SK-N-SH (cell line): ENCODE measurements at regions not wholly inside any gene's neighbourhood (a gene's known extent, or its start where the extent isn't known, plus 50 kb on each side); places are given as distances from the start of the nearest gene placed in this dataset.

Source experiments
- CTCF ChIA-PET: fragments of 300-600, 350-600 bp; formaldehyde crosslinking; extraction: SDS; loops from one replicate; lab custom pipeline; 2021; lab: Yijun Ruan, JAX
- POLR2A ChIA-PET: fragments of 350-600 bp; sonication (Branson Sonifier 250); formaldehyde crosslinking; extraction: SDS; loops from one replicate; lab custom pipeline; 2020; ENCODE audit warnings: antibody characterized with exemption, inconsistent platforms; lab: Yijun Ruan, JAX
- DNase-seq: peaks from one replicate; pipeline ENCODE4 v3.0.0; 2012
- H2AFZ ChIP-seq: fragments of 200-600 bp; sonication (generic); 2 replicates; pipeline ENCODE4 v1.8.1; 2016; ENCODE audit warnings: antibody characterized with exemption, mild to moderate bottlenecking, low read depth
- H3F3A ChIP-seq: fragments of 200-600 bp; sonication (generic); replicated peaks from 2 replicates; pipeline ENCODE3; 2016; ENCODE audit warnings: antibody characterized with exemption, mild to moderate bottlenecking; ENCODE audit not compliant: insufficient read depth
- H3K27ac ChIP-seq, 2 experiments: fragments of 200-500 bp in 1 of 2; fragments of 200-600 bp in 1 of 2; sonication (Bioruptor generic) in 1 of 2; sonication (generic), shearing (Covaris generic) in 1 of 2; 2 replicates each; pipeline versions ENCODE4 v1.5.1 to v1.6.1; 2014 to 2016; ENCODE audit warnings: low read depth in 2 of 2, inconsistent platforms in 1 of 2, low read length in 1 of 2, mild to moderate bottlenecking in 1 of 2, mixed read lengths in 1 of 2
- H3K27me3 ChIP-seq: fragments of 200-600 bp; sonication (generic), shearing (Covaris generic); 2 replicates; pipeline ENCODE4 v1.6.1; 2016; ENCODE audit warnings: mixed run types; ENCODE audit not compliant: insufficient read depth
- H3K36me3 ChIP-seq, 2 experiments: fragments of 200-500 bp in 1 of 2; fragments of 200-600 bp in 1 of 2; sonication (Bioruptor generic) in 1 of 2; sonication (generic) in 1 of 2; replicated peaks in 1 of 2; 2 replicates each; pipeline versions ENCODE3 to v1.5.1; 2014 to 2016; ENCODE audit warnings: low read length in 1 of 2, mild to moderate bottlenecking in 1 of 2; ENCODE audit not compliant: insufficient read depth in 2 of 2, control insufficient read depth in 1 of 2
- H3K4me1 ChIP-seq, 2 experiments: fragments of 200-500 bp in 1 of 2; fragments of 200-600 bp in 1 of 2; sonication (Bioruptor generic) in 1 of 2; sonication (generic), shearing (Covaris generic) in 1 of 2; 2 replicates each; pipeline versions ENCODE4 v1.5.1 to v1.6.1; 2014 to 2016; ENCODE audit warnings: low read depth in 1 of 2, low read length in 1 of 2, mixed run types in 1 of 2; ENCODE audit not compliant: insufficient read depth in 2 of 2, control insufficient read depth in 1 of 2
- H3K4me2 ChIP-seq: fragments of 200-600 bp; sonication (generic), shearing (Covaris generic); 2 replicates; pipeline ENCODE4 v1.6.1; 2017; ENCODE audit warnings: mixed run types
- H3K4me3 ChIP-seq, 2 experiments: fragments of 200-500 bp in 1 of 2; fragments of 200-600 bp in 1 of 2; sonication (Bioruptor generic) in 1 of 2; sonication (generic), shearing (Covaris generic) in 1 of 2; 2 replicates each; pipeline versions ENCODE4 v1.5.1 to v1.8.1; 2014 to 2016; ENCODE audit warnings: low read depth in 2 of 2, inconsistent platforms in 1 of 2, low read length in 1 of 2, mild to moderate bottlenecking in 1 of 2, mixed read lengths in 1 of 2, moderate library complexity in 1 of 2
- H3K79me2 ChIP-seq: fragments of 200-600 bp; sonication (generic); 2 replicates; pipeline ENCODE4 v1.8.1; 2017; ENCODE audit warnings: mild to moderate bottlenecking; ENCODE audit not compliant: insufficient read depth
- H3K9ac ChIP-seq: fragments of 200-600 bp; sonication (generic); 2 replicates; pipeline ENCODE4 v1.6.1; 2017; ENCODE audit warnings: mixed run types
- H3K9me2 ChIP-seq: fragments of 200-600 bp; sonication (generic); 2 replicates; pipeline ENCODE4 v1.6.1; 2017; ENCODE audit warnings: mixed run types
- H3K9me3 ChIP-seq: fragments of 200-600 bp; sonication (generic); 2 replicates; pipeline ENCODE4 v1.6.1; 2017; ENCODE audit warnings: mixed run types, mild to moderate bottlenecking, moderate library complexity
- H4K20me1 ChIP-seq: fragments of 200-600 bp; sonication (generic); 2 replicates; pipeline ENCODE4 v1.6.1; 2017; ENCODE audit warnings: mild to moderate bottlenecking, mixed run types; ENCODE audit not compliant: insufficient read depth
- CTCF ChIP-seq: fragments of 200-600 bp; sonication (generic); IDR thresholded peaks from 2 replicates; pipeline ENCODE4 v1.6.1; 2017; ENCODE audit warnings: antibody characterized with exemption, mild to moderate bottlenecking, moderate library complexity
- FOXM1 ChIP-seq: IDR thresholded peaks from 2 replicates; pipeline ENCODE4 v1.4.0; 2012; ENCODE audit warnings: low read depth, mild to moderate bottlenecking
- RAD21 ChIP-seq: IDR thresholded peaks from 2 replicates; pipeline ENCODE4 v1.6.1; 2012; ENCODE audit warnings: mild to moderate bottlenecking, low read length
- SMC3 ChIP-seq: IDR thresholded peaks from 2 replicates; pipeline ENCODE4 v1.6.1; 2012; ENCODE audit warnings: low read depth, low read length, improper control_type of control experiment
- TAF1 ChIP-seq: IDR thresholded peaks from 2 replicates; pipeline ENCODE4 v1.6.1; 2012; ENCODE audit warnings: low read depth, mild to moderate bottlenecking, low read length, moderate library complexity, borderline replicate concordance
- USF1 ChIP-seq: IDR thresholded peaks from 2 replicates; pipeline ENCODE4 v1.4.0; 2012; ENCODE audit warnings: low read depth, borderline replicate concordance
- WGBS: methylation state at CpG from one replicate; pipeline ENCODE4 v1.1.6; 2017; ENCODE audit warnings: low lambda C conversion rate; 5-methylcytosine and 5-hydroxymethylcytosine counted together

GRCh38 chrX:64093761-64094160, 111.7 kb downstream of the AMER1 start:
- H3F3A ChIP-seq, result no peaks in the 10 kb centered on the region
- H3K27ac ChIP-seq, result no peak overlapping the region
- H3K4me2 ChIP-seq, result no peak overlapping the region
- no peak overlapping the region for H3K4me3 ChIP-seq
- H2AFZ ChIP-seq, result no peak overlapping the region
- H3K36me3 ChIP-seq, result no peaks in the 10 kb centered on the region
- no peak overlapping the region for H3K9ac ChIP-seq
- no peaks in the 10 kb centered on the region for H3K9me2 ChIP-seq
- H3K4me1 ChIP-seq, result no peaks in the 10 kb centered on the region
- no peaks in the 10 kb centered on the region for H4K20me1 ChIP-seq
- ChIA-PET CTCF (interaction anchor here (0.6 to 1.9 kb wide), 16 partner anchors 9 to 1435 kb away, joined by 3 to 8 read pairs (median 3); partner anchors contain the start of gene AMER1), POLR2A (no interaction called here)
- peak; percentile 5 for DNase-seq
- TF ChIP-seq RAD21 (peak; percentile 66), TAF1 (no peak), CTCF (peak; percentile 56), FOXM1 (no peak), SMC3 (0 out of 2 replicates have a peak, but pooled peaks have one; percentile 30), USF1 (no peak)
- H3K27me3 ChIP-seq, result no peaks in the 10 kb centered on the region
- H3K9me3 ChIP-seq, result no peaks in the 10 kb centered on the region
- no peaks in the 10 kb centered on the region for H3K79me2 ChIP-seq
- 2% methylated on average over 2 of the region's 2 CpGs for WGBS
